GM12873 (cell line): ENCODE measurements at regions not wholly inside any gene's neighbourhood (a gene's known extent, or its start where the extent isn't known, plus 50 kb on each side); places are given as distances from the start of the nearest gene placed in this dataset.

Experiments used
- TF ChIP-seq, protein P1 (sequence below): IDR thresholded peaks from 2 replicates; pipeline ENCODE4 v1.5.1; 2012; ENCODE audit warnings: low read depth, mild to moderate bottlenecking, moderate library complexity, low read length, control low read depth; ENCODE audit not compliant: insufficient read depth; ENCODE audit errors: missing control alignments

DNA sequence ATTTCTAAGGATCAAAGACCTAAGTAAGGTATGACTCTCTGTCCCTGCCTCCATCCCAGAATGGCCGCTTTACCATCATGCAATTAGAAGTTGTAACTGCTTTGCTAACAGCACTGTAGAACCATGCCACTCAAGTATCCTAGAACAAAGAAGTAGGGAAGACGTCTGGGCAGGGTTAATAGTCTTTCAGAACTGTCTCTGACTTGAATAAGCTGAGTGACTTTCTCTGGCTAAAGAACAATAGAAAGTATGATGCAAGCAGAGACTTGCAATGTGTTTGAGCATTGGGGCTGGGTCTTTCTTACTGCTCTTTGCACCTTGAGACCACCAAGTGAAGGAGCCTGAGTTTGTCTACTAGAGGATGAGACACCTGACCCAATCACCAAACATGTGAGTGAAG lies 279.6 kb upstream of the JAG1 start:
- TF ChIP-seq, protein P1, sequence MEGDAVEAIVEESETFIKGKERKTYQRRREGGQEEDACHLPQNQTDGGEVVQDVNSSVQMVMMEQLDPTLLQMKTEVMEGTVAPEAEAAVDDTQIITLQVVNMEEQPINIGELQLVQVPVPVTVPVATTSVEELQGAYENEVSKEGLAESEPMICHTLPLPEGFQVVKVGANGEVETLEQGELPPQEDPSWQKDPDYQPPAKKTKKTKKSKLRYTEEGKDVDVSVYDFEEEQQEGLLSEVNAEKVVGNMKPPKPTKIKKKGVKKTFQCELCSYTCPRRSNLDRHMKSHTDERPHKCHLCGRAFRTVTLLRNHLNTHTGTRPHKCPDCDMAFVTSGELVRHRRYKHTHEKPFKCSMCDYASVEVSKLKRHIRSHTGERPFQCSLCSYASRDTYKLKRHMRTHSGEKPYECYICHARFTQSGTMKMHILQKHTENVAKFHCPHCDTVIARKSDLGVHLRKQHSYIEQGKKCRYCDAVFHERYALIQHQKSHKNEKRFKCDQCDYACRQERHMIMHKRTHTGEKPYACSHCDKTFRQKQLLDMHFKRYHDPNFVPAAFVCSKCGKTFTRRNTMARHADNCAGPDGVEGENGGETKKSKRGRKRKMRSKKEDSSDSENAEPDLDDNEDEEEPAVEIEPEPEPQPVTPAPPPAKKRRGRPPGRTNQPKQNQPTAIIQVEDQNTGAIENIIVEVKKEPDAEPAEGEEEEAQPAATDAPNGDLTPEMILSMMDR, result no peak

DNA sequence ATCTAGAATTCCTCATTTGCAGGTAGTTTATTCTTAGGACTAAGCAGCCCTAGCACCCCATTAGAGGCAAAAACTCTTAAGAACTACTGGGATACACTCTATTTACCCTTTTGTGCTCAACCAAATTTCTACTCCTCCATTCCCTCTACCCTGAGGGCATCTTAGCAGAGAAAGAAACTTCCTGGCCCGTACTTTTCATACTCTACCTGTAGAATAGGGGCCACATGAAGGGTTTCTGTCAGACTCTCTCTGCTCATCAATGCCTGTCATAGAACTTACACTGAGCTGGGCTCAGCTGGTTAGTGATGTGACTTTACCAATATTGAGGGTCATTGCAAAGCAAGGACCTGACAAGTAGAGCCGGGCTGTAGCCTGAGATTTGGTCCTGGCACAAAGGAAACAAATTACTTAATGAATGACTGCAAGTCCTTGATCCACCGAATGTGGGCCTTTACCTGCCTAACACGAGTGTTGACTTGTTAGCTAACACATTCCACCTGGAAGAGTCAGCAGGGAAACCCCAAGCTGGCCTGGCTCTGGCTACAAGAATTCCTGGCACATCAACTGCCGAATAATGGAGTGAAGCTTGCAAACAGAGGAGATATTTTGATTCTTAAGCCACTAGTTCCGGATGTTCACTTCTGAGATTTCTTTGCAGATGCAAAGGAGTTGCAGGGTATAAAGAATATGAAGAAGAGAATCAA lies 280.5 kb upstream of the JAG1 start:
- TF ChIP-seq, protein P1, result no peak

DNA sequence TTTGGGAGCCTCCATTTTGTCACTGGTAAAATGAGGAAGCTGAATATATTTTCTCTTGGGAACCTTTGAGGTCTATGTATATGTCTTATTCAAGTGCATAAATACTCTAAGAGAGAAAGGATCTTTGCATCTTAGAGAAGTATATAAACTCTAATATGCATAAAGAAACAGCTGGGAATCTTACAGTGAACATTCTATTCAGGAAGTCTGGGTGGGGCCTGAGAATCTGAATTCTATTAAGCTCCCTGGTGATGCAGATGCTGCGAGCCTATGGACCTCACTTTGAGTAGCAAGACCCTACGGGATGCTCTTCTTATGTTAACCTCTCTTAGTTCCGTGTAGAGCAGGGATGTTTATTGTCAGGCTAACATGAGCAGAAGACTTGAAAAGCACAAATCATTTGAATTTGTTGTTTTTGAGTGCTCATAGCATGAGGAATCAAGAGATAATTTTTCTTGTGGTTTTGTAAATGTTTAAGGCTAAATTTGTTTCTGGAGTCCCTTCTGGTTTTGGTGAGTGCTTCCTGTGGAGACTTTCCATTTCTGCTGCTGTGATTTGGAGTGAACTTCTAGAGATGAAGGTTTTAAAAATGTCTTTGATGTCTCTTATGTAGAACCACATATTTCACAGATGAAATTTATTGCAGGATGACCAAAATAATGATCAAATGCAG lies 281.2 kb upstream of the JAG1 start:
- TF ChIP-seq, protein P1, result no peak

DNA sequence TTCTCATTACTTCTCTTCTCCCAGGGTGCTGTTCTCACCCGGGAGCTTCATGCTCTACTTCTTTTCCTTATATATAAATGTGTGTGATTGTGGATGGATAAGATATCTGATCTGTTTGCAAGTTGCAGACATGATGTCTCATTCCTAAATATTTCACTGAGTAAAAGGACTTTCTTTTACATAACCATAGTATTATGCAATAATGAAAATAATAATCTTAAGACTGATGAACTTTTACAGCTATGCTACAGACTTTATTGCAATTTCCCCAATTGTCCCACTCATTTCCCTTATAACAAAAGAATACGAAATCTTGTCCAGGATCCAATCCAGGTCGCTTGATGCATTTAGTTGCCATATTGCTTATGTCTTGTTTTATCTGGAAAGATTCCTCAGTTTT lies 284.5 kb upstream of the JAG1 start:
- TF ChIP-seq, protein P1, result no peak

DNA sequence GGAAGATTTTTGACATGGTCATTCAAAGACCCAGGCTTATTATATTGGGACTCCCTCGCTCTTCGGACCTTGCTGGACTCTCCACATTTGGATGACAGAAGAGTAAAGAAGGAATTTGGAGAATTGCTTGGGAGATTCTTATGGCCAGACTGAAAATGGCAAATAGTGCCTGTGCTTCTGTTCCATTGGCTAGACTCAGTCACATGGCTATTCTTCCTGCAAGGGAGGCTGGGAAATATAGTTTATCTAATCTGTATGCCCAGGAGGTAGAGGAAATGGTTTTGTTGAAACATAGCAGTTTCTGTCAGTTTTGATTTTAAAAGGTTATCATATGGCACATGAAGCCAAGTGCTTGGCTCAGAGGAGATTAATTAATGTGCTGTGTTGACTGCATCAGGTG lies 286.6 kb upstream of the JAG1 start:
- TF ChIP-seq, protein P1, result no peak

DNA sequence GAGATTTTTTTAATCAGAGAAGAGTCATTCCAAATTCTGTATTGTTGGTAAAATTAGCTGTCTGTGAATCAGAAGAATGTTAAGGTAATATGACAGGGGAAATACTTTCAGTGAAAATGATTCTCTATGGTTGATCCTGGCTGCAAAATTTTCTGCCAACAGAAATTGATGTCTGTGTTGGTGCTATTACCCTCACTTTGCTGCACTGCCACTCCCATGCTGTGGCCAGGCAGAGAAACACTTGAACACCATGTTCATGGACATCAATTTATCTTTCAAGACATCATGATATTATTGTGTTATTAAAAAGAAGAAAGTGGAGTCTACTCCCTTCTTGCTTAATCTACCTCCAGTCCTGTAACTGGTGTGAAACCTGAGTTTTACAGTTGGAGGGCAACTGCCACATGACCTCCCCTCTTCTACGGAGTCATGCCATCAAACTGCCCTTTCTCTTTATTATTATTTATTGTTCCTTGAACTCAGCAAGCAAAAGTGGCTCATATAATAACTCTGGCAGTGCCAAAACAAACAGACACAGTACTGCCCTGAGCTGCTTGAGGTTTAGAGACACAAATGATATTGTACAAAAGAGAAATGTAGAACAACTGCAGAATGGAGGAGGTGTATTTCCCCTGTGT lies 288.0 kb upstream of the JAG1 start:
- TF ChIP-seq, protein P1, result no peak

DNA sequence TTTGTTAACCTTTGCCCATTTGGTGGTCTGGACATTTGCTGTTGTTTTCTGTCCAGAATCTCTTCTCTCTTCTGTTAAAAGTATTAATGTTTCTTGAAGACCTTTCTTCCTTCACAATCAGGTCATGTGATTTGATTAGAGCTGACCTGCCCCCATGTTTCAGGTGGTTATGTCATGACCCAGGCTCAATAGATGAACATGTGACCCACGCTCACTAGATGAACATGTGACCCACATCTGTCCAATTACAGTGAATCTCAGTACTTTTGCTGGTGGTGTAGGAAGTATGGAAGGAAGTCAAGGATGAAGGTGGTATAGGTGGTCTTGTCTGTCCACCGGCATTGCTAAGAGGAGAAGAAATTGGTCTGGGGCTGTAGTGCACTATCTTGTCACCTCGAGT lies 289.1 kb upstream of the JAG1 start:
- TF ChIP-seq, protein P1, result no peak
